GM08714 (cell line): ENCODE measurements at regions not wholly inside any gene's neighbourhood (a gene's known extent, or its start where the extent isn't known, plus 50 kb on each side); places are given as distances from the start of the nearest gene placed in this dataset.
"Not testable (repeated sequence)": the region's sequence is repeated elsewhere in the genome, so short reads cannot be mapped to it uniquely, and the experiment has no call there.

Source experiments
- H3K4me3 ChIP-seq: fragments of 200-500 bp; sonication (Bioruptor generic); 2 replicates; pipeline ENCODE4 v1.5.1; 2014; ENCODE audit warnings: mild to moderate bottlenecking, low read length, inconsistent platforms
- ZNF274 ChIP-seq: IDR thresholded peaks from 2 replicates; pipeline ENCODE4 v1.6.1; 2012; ENCODE audit warnings: mild to moderate bottlenecking, low read depth, low read length

- no peak for TF ChIP-seq ZNF274
- no peak overlapping the region for H3K4me3 ChIP-seq
Observed at GRCh38 chr22:48485149-48486133, 1342.2 kb downstream of the BRD1 start.

- H3K4me3 ChIP-seq = no peak overlapping the region
- no peak for TF ChIP-seq ZNF274
Observed at GRCh38 chr22:48483764-48484528, 1343.7 kb downstream of the BRD1 start.

- no peak overlapping the region for H3K4me3 ChIP-seq
- no peak for TF ChIP-seq ZNF274
Observed at GRCh38 chr22:48482771-48483170, 1344.9 kb downstream of the BRD1 start.

- H3K4me3 ChIP-seq = not testable (repeated sequence)
Observed at GRCh38 chr22:48482198-48482597, 1345.5 kb downstream of the BRD1 start.

- no peak for TF ChIP-seq ZNF274
- no peak overlapping the region for H3K4me3 ChIP-seq
Observed at GRCh38 chr22:48481748-48482147, 1345.9 kb downstream of the BRD1 start.

GRCh38 chr22:48478529-48479265 lies 1349.0 kb downstream of the BRD1 start:
- TF ChIP-seq ZNF274 = no peak
- H3K4me3 ChIP-seq = no peak overlapping the region

- no peak for TF ChIP-seq ZNF274
- no peak overlapping the region for H3K4me3 ChIP-seq
Observed at GRCh38 chr22:48478124-48478523, 1349.5 kb downstream of the BRD1 start.

GRCh38 chr22:48477031-48477721 lies 1350.5 kb downstream of the BRD1 start:
- no peak overlapping the region for H3K4me3 ChIP-seq
- TF ChIP-seq ZNF274 = no peak

- no peak for TF ChIP-seq ZNF274
- no peak overlapping the region for H3K4me3 ChIP-seq
Observed at GRCh38 chr22:48476577-48476976, 1351.1 kb downstream of the BRD1 start.

GRCh38 chr22:48475661-48476345 lies 1351.9 kb downstream of the BRD1 start:
- no peak overlapping the region for H3K4me3 ChIP-seq
- no peak for TF ChIP-seq ZNF274

- H3K4me3 ChIP-seq = no peak overlapping the region
- no peak for TF ChIP-seq ZNF274
Observed at GRCh38 chr22:48474881-48475280, 1352.8 kb downstream of the BRD1 start.

- H3K4me3 ChIP-seq = no peak overlapping the region
- TF ChIP-seq ZNF274 = no peak
Observed at GRCh38 chr22:48473202-48473601, 1354.5 kb downstream of the BRD1 start.

GRCh38 chr22:48464246-48464645 lies 1363.4 kb downstream of the BRD1 start:
- no peak overlapping the region for H3K4me3 ChIP-seq
- no peak for TF ChIP-seq ZNF274
